Stomach (tissue), 4 donors: ENCODE measurements at regions not wholly inside any gene's neighbourhood (a gene's known extent, or its start where the extent isn't known, plus 50 kb on each side); places are given as distances from the start of the nearest gene placed in this dataset.

Experiments used
- POLR2AphosphoS5 ChIP-seq, 3 donors: sonication (generic); formaldehyde crosslinking; IDR thresholded peaks; one replicate each; pipeline ENCODE4 v1.6.1; 2016; ENCODE audit warnings: antibody characterized with exemption in 3 of 3
- TF ChIP-seq, protein P1 (sequence below), 7 experiments: fragments of 450-650 bp in 4 of 7; fragments of 200-600 bp in 3 of 7; sonication (generic) in 3 of 7; IDR thresholded peaks; one replicate each; pipeline ENCODE4 v1.5.1; 2016 to 2019; ENCODE audit warnings: antibody characterized with exemption in 7 of 7, control low read depth in 2 of 7, mild to moderate bottlenecking in 1 of 7

DNA sequence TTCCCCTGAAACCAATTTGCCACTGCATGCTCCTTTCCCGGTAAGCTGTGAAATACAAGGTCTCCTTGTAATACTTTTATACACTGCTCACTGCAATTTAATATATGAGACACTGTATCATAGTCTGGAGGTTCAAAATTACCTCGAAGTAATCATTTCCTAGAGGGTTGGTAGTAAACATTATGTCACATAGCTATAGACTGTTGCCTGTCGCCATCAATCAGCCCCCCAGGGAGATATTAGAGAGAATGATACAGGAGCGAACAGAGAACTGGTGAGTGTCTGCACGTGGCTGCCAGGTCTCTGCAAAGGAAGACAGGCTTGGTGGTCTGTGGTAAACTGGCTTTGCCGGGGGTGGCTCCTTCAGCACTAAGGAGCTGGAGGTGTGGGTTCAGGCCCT, 165.5 kb upstream of the WSCD2 start:
- TF ChIP-seq POLR2AphosphoS5 (IDR thresholded peaks at IDR 0.05): no peak
- TF ChIP-seq, protein P1, sequence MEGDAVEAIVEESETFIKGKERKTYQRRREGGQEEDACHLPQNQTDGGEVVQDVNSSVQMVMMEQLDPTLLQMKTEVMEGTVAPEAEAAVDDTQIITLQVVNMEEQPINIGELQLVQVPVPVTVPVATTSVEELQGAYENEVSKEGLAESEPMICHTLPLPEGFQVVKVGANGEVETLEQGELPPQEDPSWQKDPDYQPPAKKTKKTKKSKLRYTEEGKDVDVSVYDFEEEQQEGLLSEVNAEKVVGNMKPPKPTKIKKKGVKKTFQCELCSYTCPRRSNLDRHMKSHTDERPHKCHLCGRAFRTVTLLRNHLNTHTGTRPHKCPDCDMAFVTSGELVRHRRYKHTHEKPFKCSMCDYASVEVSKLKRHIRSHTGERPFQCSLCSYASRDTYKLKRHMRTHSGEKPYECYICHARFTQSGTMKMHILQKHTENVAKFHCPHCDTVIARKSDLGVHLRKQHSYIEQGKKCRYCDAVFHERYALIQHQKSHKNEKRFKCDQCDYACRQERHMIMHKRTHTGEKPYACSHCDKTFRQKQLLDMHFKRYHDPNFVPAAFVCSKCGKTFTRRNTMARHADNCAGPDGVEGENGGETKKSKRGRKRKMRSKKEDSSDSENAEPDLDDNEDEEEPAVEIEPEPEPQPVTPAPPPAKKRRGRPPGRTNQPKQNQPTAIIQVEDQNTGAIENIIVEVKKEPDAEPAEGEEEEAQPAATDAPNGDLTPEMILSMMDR (IDR thresholded peaks at IDR 0.05): no peak
